Dedifferentiated amniotic fluid mesenchymal stem cell (primary cell): ENCODE measurements at regions not wholly inside any gene's neighbourhood (a gene's known extent, or its start where the extent isn't known, plus 50 kb on each side); places are given as distances from the start of the nearest gene placed in this dataset.
"Not testable (repeated sequence)": the region's sequence is repeated elsewhere in the genome, so short reads cannot be mapped to it uniquely, and the experiment has no call there.

Source experiments
- DNase-seq: peaks from one replicate; pipeline ENCODE4 v3.0.0-alpha.2; 2016; ENCODE audit errors: extremely low spot score

DNA sequence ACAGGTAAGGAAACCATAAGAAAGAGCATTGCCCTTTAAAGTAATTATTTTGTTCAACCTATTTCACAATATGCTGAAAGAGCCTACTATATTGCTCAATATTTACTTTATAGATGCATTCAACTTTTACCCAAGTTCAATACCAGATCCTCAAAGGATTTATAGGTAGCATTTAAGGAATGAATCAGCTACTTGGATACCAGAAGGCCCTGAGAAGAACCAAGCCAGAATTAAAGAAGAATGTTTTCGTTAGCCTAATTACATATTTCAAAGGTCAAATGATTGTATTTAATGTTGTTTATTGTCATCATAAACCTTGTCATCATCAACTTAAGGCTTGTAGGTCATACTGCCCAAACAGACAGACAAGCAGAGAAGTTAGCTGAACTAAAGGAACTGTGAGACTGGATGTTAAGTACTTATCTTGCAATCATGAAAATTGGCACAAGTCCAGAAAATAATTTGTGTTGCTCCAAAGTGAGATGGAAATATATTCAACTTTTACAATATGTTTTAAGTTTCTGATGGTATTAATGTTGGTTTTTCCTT lies 636.7 kb downstream of the RFPL4B start:
- no peak for DNase-seq

DNA sequence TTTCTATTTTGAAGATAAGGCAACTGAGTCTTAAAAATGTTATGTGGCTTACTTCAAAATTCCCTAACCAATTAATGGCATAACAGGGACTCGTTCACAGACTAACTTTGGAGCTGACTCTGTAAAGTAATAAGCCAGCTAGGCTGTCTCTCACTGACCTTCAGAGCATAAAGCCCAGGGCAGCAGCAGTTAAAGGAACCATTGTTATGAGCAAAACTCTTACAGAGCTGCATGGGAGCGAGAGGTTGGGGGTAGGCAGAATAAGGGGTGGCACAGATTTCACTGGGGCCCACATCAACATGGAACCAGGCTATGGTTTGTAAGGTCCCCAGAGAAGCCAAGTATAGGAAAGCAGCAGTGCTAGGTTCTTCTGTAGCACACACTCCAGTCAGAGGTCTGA lies 637.8 kb downstream of the RFPL4B start:
- no peak for DNase-seq

DNA sequence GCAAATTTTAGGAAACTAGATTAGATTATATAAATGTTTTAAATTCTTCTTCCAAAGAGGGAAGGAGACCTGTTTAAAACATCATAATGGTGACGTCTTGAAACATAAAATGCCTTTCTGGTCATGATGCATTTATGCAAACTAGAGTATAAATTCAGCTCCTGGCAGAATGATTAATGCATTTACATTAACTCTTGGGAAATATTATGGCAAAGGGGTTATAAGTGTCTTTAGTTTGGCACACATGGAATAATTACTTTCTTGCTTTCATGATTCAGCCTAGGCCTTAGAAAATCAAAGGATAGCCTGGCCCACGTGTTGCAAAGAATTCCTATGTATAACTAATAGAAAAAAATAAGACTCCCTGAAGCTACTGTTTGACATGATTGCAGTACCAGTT lies 639.2 kb downstream of the RFPL4B start:
- no peak for DNase-seq

DNA sequence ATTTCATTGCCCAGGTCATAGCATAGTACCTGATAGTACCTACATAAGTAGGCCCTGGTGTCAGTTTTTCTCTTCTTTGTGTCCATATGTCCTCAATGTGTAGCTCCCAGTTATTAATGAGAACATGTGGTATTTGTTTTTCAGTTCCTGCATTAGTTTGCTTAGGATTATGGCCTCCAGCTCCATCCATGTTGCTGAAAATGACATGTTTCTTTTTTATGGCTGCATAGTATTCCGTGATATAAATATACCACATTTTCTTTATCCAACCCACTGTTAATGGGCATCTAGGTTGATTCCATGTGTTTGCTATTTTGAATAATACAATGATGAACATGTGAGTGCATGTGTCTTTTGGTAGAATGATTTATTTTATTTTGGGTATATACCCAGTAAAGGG lies 641.6 kb downstream of the RFPL4B start:
- no peak for DNase-seq

DNA sequence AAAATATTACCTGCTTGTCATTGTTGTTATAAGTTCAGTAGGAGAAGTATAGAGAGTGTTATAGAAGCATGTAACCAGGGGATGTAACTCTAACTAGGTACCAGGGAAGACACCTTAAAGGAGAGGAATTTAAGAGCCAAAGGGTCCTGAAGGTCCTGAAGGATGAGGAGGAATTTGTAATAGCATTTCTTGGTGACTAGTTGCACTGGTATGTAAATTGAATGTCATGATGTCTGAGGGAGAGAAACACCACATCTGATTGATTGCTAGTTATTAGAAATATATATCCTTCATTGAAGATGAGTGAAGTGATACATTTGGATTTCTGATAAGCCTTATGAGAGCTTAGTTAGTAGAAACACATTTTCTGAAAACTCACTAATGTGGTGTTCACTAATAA lies 643.8 kb downstream of the RFPL4B start:
- DNase-seq: no peak

DNA sequence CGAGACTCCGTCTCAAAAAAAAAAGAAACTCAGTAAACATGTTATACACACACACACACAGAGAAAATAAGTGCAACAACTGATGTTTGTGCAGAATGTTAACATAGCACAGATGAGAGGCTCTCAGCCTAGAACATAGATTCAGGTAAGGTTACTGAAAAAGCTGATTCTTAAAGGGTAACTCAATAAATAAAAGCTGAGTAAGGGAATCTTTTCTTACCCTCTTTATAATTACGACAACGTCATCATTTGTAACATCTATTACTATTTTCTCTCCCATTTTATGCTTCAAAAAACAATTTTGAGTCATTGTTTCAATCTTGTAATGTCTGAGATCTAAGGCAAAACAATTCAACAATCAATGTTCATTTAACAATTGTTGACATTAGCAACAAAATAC lies 644.8 kb downstream of the RFPL4B start:
- no peak for DNase-seq

DNA sequence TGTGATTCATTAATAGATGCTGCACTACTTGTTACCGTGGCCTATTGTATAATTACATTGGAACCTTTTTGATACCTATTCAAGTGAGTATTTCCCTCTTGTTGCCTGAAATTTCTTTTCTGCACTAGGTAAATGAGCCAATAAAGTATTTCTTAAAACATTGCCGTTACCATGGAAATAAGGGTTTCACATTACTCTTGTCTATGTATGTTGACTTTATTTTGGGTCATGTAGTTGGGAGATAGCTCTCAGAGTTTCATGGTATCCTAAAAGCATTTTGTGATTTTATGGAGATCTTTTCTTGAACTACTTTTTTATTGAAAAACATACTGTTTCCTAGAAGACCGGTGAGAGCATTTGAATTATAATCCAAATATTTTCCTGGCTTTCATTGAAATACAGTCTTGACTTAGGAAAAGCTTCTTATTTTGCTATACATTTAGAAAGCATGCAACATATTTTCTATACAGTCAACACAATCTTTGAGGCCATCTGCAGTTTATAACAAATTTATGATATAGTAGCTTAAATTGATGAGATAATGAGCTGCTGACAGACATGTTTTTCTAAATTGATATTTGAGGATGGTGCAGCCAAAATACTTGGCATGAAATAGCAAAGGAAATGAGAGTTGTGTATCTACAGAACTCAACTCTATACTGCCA lies 650.4 kb downstream of the RFPL4B start:
- DNase-seq: no peak

DNA sequence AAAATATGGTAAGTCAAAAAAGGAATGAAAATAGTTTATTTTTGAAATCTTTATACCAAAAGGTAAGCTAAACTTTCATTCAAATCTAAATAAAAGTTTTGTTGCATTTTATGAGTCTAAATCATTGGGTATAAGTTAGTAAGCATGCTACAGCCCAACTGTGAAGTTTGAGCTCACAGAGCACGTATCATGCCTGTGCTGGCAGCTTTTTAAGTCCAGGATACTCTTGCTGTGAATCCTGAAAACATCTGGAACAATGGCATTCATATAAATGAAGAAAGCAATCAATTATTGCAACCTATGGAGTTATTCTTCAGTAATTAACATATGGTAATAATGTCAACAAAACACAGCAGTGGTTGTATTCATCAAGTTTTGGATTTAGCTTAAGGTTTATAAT lies 656.9 kb downstream of the RFPL4B start:
- no peak for DNase-seq

DNA sequence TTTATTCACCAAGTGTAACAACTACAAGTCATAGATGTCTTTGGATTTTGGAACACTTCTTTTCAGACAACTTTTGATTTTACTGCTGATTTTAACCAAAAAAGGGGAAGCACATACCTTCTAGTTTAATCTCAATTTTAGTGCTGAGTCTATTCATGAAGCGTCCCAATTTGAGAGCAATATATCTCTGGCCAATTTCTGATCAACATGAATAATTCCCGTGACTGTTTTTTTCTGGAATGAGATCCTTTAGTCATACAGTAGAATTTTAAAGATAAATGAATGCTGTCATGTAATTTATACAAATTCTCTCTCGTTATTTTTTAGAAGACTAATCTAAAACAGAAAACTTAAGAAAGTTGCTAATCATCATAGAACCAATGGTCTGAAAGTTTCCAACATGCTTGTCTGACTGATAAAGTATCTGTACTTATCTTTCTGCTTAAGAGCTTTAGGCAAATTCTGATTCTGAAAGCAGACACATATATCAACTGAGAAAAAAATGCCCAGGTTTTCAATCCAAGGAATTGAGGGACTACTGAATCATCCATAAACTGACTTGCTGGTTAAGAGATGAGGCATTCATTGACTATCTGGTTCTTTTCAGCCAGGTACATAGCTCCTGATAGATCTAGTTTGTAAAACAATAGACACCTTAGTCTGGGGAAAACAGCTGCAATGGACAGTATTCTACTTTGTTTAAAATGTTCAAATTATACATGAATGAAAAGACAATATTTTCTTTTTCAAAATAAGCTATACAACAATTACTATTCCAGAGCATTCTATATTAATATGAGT lies 657.5 kb downstream of the RFPL4B start:
- DNase-seq: no peak

DNA sequence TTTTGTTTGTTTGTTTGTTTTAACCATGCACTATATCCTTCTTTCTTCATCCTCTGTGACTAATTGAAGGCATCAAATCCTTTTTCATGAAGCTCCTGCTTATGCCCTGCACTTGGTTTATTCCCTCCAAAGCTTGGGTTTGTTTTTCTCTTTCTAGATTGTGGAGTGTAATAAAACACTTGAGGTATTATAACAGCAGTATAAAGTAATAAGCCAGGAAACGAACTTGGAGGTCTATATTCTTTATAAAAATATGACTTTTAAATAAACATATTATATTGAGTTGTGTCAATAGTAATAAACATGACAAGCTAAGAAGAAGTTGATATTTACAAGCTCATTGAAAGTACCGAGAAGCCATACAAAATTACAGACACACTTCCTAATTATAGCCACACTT lies 659.4 kb downstream of the RFPL4B start:
- no peak for DNase-seq

DNA sequence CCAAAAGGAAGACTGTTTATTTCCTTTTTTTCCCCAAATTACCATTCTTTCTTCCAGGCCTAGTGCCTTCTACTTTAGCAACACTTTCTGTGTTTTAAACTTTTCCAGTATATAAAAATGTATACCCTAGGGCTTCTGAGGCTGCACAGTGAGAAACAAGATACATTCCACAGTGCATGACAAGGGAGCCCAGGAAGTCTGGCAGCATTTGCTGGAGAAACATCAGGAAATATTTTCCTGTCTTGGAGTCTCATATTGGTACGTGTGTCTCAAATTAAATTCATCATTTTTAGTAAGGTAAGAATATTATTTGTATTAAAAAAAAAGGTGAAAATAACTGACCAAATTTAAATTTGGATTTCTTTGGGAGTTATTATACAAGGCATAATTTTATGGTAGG lies 662.6 kb downstream of the RFPL4B start:
- DNase-seq: peak; percentile 66

DNA sequence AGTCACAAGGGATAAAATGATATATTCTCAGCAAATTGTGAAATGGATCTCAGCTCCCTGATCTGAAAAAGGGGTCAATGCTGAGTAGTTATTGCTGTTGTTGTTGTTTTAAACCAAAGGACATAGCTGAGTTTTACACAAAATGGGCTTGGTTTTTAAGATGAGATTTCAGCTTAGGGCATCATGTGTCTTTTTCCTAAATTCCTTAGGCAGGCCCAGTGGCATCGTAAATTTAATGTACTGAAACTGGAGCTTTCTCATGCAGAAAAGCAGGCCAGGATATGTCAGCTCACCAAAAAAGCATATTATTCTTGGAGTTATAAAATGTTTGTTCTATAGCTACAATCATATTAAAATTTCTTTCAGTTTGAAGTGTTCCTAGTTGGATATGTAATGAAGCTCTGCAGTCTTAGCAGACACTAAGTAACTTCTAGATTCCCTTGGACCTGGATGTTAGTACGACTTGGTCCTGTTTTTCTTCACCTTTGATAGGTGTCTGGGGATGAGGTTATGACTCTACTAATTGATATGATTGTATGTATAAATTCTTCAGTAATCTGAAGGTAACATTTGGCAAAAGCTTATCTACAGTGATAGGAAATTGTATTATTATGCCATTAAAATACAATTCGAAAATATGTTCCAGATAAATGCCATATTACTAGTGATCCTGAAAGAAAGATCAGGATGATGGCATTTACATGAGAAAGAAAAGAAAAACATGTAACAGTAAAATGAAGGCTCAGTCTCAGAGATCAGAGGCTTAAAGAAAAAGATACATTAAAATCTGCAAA lies 663.3 kb downstream of the RFPL4B start:
- DNase-seq: no peak

DNA sequence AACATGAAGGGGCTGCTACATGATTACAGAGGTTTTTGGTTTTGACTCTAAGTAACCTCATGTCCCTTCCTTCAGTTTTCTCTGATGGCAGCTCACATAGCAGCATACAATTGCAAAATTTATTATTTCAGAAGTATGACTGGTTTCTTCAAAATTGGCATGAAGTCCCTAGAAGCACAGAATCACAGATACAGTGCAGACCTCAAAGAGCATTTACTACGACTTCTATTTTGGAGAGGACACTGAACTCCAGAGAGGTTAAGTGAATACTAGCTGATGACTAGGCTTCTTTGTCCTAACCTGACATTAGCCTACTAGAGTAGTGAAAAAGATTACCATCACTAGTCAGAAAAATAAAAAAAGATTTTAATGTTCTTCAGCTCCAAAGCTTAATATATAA lies 664.3 kb downstream of the RFPL4B start:
- peak; percentile 22 for DNase-seq

DNA sequence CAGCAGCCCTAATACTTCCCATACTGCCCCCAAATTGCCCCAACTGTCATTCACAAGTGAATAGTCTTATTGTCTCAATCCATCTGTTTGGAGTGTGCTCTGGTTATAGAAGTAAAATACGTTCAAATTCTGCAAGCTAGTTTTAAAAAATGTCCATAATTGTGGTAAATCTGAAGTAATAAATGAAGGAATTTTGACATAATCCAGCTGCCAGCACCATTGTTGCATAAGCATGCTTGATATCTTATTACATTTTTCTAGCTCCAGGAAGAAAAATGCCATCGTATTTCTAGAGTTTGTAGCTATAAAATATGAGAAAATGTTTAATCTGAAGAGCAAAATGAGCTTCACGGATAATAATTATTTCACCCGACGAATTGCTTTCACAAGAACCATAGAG lies 664.7 kb downstream of the RFPL4B start:
- DNase-seq: peak; percentile 92

DNA sequence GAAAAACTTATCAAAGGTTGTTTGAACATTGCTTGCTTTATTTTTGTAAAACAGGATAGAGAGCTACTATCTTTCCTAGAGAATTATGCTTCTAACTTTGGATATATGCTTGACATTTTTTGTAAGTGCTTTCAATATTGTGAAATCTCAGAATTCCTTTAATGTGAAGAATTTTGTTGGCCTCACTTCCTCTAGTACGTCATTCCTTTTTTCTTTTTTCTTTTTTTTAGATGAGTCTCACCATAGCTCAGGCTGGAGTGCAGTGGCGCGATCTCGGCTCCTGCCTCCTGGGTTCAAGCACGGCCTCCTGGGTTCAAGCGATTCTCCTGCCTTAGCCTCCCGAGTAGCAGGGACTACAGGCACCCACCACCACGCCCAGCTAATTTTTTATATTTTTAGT lies 668.1 kb downstream of the RFPL4B start:
- peak; percentile 87 for DNase-seq

DNA sequence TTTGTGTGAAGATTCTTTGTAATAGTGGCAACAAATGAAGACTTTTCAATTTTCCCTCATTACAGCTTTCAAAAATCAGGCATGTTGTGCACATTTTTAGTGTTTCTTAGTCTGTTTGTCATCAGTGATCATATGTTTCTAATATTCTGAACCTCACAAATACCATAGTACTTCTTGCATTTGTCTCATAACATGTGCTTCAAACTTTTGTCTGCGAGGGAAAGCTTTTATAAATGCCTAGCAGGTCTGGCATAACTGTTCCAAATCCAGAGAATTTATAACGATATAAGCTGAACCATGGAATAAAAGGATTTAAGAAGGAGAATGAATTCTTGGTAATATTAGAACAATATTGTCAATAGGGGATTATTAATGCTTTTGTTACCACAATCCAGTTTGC lies 670.2 kb downstream of the RFPL4B start:
- no peak for DNase-seq

DNA sequence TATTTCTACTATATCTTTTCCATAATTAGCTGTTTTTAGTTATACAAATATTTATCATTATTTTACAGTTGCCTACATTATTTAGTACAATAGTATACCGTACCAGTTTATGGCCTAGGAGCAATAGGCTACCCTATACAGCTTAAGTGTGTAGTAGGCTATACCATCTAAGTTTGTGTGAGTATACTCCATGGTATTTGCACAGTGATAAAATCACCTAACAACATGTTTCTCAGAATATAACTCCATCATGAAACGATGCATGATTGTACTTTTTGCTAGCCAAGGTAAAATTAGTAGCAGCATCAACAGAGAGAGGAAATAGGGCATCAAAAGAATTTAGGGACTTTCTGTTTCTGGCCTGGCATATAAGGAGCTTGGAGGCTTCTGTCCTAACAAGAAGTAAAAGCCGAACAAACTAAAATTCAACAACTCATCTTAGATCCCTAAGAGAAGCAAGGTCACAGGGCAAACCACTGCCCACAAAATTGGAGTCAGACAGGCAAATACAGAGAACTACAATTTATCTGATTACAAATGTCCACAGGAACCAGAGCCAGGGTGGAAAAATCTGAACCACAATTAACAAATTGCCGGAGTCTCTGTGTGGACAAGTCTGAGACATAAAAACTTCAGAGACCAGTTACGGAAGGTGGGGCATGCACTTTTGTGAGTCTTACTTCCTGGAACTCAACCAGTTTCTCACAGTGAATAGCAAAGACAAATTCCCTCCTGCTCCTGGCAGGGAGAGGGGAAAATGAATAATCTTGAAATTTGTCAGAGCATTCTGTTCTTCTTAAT lies 671.4 kb downstream of the RFPL4B start:
- DNase-seq: peak; percentile 79

DNA sequence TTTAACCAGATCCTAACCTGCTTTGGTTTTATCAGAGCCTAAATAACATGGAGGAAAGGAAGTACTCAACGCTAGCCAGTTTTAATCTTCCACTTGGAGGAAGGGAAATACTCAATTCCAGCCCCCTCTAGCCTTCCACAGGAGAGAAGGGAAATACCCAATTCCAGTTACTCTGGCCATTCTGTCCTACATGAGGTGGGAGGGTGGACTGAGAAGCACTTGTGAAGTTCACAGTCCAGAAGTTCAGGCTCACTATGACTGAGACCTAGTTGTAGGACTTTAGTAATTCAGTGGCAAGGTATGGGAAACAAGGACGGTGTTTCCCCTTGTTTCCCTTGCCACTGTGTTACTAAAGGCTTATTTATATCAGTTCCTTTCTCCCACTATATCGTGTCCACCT lies 672.0 kb downstream of the RFPL4B start:
- no peak for DNase-seq

DNA sequence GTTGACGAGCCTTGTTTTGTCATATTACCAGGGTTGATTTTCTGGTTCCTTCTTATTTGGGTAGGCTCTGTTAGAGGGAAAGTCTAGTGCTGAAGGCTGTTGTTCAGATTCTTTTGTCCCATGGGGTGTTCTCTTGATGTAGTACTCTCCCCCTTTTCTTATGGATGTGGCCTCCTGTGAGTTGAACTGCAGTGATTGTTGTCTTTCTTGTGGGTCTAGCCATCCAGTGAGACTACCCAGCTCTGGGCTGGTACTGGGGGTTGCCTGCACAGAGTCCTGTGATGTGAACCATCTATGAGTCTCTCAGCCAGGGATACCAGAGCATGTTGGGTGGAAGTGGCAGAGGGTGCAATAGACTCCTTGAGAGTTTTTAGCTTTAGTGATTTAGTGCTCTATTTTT lies 680.6 kb downstream of the RFPL4B start:
- DNase-seq: no peak

DNA sequence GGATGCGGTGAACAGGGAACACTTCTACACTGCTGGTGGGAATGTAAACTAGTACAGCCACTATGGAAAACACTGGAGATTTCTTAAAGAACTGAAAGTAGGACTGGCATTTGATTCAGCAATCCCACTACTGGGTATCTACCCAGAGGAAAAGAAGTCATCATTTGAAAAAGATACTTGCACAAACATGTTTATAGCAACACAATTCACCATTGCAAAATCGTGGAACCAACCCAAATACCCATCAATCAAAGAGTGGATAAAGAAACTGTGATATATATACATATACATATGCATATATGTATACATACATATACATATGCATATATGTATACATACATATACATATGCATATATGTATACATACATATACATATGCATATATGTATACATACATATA lies 682.0 kb downstream of the RFPL4B start:
- not testable (repeated sequence) for DNase-seq

DNA sequence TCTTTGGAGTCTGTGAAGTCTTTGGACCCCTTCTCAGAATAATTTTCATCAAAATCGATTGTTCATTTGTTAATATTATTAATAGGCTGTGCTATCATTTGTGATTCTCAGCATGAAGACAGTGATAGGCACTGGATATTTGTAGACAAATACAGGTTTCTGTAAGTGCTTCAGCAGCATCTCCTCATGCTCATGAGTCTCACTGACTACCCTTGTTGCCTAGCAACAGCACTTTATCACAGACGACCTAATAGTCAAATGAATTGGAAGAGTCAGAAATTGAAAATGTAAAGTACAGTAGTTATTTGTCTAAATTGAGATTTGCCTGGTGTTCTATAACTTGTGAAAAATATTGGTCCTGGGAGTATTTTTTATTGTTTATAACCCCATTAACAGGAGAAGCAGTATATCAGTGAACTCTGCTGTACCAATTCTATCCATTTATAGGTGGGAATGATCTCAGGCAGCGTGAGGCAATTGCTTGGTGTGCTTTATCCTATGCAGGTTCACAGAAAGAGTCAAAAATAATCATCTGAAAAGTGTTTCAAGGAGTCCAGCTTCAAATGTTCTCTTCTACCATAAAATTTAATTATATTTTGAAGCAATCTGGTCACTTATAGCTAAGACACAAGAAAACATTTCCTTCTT lies 684.6 kb downstream of the RFPL4B start:
- DNase-seq: no peak
